ENCODE measurements at regions not wholly inside any gene's neighbourhood (a gene's known extent, or its start where the extent isn't known, plus 50 kb on each side); places are given as distances from the start of the nearest gene placed in this dataset.

DNA sequence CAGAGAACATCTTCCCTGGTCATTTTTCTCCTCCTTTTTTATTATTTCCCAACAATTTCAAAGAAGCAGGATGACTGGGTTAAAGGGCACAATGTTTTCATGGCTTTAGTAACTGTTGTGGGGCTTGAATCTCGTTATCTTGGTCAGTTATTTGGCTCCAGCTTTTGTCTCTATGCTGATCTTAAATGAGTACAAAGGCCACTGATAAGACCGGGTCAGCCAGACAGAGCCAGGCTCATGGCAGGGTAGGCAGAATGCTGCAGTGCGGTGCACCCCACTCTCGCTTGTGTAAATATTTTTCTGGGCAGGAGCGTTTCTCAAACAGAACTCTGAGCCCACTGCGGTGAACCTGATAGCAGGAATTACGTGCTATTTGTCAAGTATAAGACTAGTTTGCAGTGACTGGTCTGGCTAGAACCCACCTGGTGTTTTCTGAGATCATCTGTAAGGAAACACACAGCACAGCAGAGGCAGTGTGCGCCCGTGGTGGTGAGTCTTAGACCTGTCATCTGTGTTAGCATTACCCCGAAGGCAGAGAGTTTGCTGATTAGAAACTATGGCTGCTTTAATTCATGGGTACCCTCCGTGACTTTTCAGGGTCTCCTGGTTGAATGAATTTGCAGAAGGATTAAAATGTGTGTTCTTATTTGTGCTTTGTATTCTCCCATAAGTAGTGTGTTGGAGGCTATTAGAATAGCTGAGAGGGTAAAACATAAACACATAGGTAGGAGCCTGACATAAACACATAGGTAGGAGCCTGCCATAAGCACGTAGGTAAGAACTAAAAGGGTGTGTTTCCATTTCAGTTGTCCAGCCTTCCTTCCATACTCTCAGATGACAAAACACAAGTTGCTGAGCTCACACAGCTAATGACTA lies 158.6 kb upstream of the DMRT1 start:
- intact Hi-C loops (cut with DNase I, micrococcal nuclease): no loop called here
- CTCF ChIA-PET: no interaction called here
- Mint-ChIP-seq H3K4me1 (ENCODE audit: low read depth) (peaks cover 4% of the 10 kb centered on the region), H3K9me3 (no peaks in the 10 kb centered on the region), H3K4me3 (no peak overlapping the region), H3K36me3 (ENCODE audit: low read depth) (no peaks in the 10 kb centered on the region), H3K27me3 (peaks cover 4% of the 10 kb centered on the region), H3K27ac (no peak overlapping the region)
- Histone ChIP-seq H3K9me3 (ENCODE audit: control insufficient read depth in 1 of 2, insufficient read depth in 1 of 2, low read length in 2 of 2) (no peaks in the 10 kb centered on the region), H3K27ac (ENCODE audit: low read depth in 1 of 2, low read length in 2 of 2) (no peak overlapping the region), H3K27me3 (ENCODE audit: control insufficient read depth in 1 of 2, insufficient read depth in 2 of 2, low read length in 2 of 2) (no peaks in the 10 kb centered on the region), H3K36me3 (ENCODE audit: insufficient read depth, low read length) (no peaks in the 10 kb centered on the region), H3K4me1 (ENCODE audit: insufficient read depth, low read length) (no peaks in the 10 kb centered on the region), H3K4me3 (ENCODE audit: low read length) (no peak overlapping the region)
- TF ChIP-seq, protein P1, sequence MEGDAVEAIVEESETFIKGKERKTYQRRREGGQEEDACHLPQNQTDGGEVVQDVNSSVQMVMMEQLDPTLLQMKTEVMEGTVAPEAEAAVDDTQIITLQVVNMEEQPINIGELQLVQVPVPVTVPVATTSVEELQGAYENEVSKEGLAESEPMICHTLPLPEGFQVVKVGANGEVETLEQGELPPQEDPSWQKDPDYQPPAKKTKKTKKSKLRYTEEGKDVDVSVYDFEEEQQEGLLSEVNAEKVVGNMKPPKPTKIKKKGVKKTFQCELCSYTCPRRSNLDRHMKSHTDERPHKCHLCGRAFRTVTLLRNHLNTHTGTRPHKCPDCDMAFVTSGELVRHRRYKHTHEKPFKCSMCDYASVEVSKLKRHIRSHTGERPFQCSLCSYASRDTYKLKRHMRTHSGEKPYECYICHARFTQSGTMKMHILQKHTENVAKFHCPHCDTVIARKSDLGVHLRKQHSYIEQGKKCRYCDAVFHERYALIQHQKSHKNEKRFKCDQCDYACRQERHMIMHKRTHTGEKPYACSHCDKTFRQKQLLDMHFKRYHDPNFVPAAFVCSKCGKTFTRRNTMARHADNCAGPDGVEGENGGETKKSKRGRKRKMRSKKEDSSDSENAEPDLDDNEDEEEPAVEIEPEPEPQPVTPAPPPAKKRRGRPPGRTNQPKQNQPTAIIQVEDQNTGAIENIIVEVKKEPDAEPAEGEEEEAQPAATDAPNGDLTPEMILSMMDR (IDR thresholded peaks at IDR 0.05): no peak
- POLR2A ChIA-PET: no interaction called here
- ATAC-seq (ENCODE audit: poor library complexity) (no peak), DNase-seq (no peak)

DNA sequence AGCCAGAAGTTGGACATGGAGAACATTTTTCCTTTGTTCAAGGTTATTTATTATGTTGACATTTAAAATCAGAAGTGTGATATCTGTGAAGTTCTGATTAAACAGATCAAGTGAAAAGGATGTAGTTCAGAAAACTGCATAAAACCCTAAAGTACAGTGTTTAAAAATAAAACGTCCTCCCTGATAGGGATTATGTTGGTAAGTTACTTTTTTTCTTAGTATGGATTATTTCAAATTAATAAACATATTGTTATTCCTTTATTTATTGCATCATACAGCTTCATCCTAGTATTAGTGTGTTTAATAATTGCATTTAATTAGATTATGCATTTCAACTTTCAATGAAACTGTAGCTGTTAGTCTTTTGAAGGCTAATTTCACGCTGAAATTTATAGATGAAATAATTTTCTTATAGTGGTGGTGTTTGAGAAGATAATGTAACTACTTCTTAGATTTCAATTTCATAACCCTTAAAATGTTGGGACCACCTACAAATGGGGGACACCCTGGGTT lies 157.9 kb upstream of the DMRT1 start:
- DNase-seq: no peak
- CTCF ChIA-PET: no interaction called here
- Histone ChIP-seq H3K4me1 (ENCODE audit: insufficient read depth, low read length) (no peaks in the 10 kb centered on the region), H3K27ac (ENCODE audit: low read depth in 1 of 2, low read length in 2 of 2) (no peak overlapping the region), H3K9me3 (ENCODE audit: control insufficient read depth in 1 of 2, insufficient read depth in 1 of 2, low read length in 2 of 2) (no peaks in the 10 kb centered on the region), H3K36me3 (ENCODE audit: insufficient read depth, low read length) (no peaks in the 10 kb centered on the region), H3K27me3 (ENCODE audit: control insufficient read depth in 1 of 2, insufficient read depth in 2 of 2, low read length in 2 of 2) (no peaks in the 10 kb centered on the region), H3K4me3 (ENCODE audit: low read length) (no peak overlapping the region)
- Mint-ChIP-seq H3K9me3 (no peaks in the 10 kb centered on the region), H3K4me3 (no peak overlapping the region), H3K27me3 (peaks cover 4% of the 10 kb centered on the region), H3K4me1 (ENCODE audit: low read depth) (no peaks in the 10 kb centered on the region), H3K27ac (no peak overlapping the region), H3K36me3 (ENCODE audit: low read depth) (no peaks in the 10 kb centered on the region)
- POLR2A ChIA-PET: no interaction called here
- TF ChIP-seq, protein P1 (IDR thresholded peaks at IDR 0.05): no peak
- intact Hi-C loops (cut with DNase I, micrococcal nuclease): no loop called here
- no peak for ATAC-seq (ENCODE audit: poor library complexity)

DNA sequence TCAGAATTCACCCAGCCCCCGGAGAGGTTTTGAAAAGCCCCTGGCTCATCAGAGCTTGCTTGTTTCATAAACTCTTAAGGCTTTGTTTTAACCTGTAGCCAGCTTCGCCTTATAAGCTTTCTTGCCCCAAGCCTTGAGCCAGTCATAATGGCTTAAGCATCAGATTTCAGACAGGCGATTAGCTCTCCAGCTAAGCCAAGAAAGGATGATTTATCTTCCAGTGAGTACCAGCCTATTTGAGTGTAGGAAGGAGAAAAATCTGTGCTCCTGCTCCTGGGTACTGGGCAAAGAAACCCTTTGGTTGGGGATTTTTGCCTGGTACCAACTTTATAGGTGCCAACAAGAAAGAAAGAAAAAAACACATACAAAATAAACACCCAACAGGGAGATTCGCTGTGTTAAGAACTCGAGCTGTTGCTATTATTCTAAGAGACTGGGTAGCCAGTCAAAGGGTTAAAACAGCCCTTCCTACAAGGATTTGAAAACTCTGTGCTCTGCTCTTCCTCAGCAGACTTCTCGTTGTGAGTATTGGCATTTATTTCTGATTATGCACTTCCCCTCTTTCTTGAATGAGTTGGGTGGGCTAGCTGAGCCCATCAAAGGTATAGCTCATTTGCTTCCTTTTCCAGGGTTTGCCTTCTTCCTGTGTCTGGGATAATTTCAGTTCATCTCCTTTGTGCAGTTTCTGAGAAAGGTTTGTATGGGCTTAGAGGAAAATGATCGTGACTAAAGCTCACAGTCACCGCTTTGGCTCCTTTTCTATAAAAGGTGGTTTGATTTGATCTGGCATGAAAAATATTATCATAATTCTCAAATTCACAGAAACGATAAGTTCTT lies 157.2 kb upstream of the DMRT1 start:
- TF ChIP-seq, protein P1 (IDR thresholded peaks at IDR 0.05): no peak
- ATAC-seq (ENCODE audit: poor library complexity) (no peak), DNase-seq (no peak)
- Mint-ChIP-seq H3K36me3 (ENCODE audit: low read depth) (no peaks in the 10 kb centered on the region), H3K27ac (no peak overlapping the region), H3K27me3 (no peaks in the 10 kb centered on the region), H3K9me3 (no peaks in the 10 kb centered on the region), H3K4me3 (no peak overlapping the region), H3K4me1 (ENCODE audit: low read depth) (no peaks in the 10 kb centered on the region)
- Histone ChIP-seq H3K4me1 (ENCODE audit: insufficient read depth, low read length) (no peaks in the 10 kb centered on the region), H3K27me3 (ENCODE audit: control insufficient read depth in 1 of 2, insufficient read depth in 2 of 2, low read length in 2 of 2) (no peaks in the 10 kb centered on the region), H3K36me3 (ENCODE audit: insufficient read depth, low read length) (no peaks in the 10 kb centered on the region), H3K27ac (ENCODE audit: low read depth in 1 of 2, low read length in 2 of 2) (no peak overlapping the region), H3K4me3 (ENCODE audit: low read length) (no peak overlapping the region), H3K9me3 (ENCODE audit: control insufficient read depth in 1 of 2, insufficient read depth in 1 of 2, low read length in 2 of 2) (no peaks in the 10 kb centered on the region)
- ChIA-PET POLR2A (no interaction called here), CTCF (no interaction called here)
- intact Hi-C loops (cut with DNase I, micrococcal nuclease): no loop called here
